SK-N-SH treated with all-trans-retinoic acid at 6 μM for 48 hours (cell line): ENCODE measurements at regions not wholly inside any gene's neighbourhood (a gene's known extent, or its start where the extent isn't known, plus 50 kb on each side); places are given as distances from the start of the nearest gene placed in this dataset.

Experiments used
- ATAC-seq: fragments of 200-7000 bp; cut with Tn5 transposase; 3 replicates; pipeline ENCODE4 v1.9.1; 2020; ENCODE audit warnings: mild to moderate bottlenecking, moderate library complexity
- ARNTL ChIP-seq: fragments of 450-650 bp; formaldehyde crosslinking; IDR thresholded peaks from 2 replicates; pipeline ENCODE4 v1.5.0; 2020; ENCODE audit warnings: low read depth, mild to moderate bottlenecking, moderate library complexity, borderline replicate concordance
- BACH2 ChIP-seq: fragments of 250-450 bp; sonication (Bioruptor Pico); IDR thresholded peaks from 2 replicates; pipeline ENCODE4 v1.9.0; 2021; ENCODE audit warnings: mild to moderate bottlenecking, borderline replicate concordance
- CREB5 ChIP-seq: fragments of 250-450 bp; sonication (Bioruptor Pico); IDR thresholded peaks from 2 replicates; pipeline ENCODE4 v1.5.1; 2020; ENCODE audit warnings: low read depth, mild to moderate bottlenecking, moderate library complexity
- CSDC2 ChIP-seq: fragments of 250-450 bp; sonication (Bioruptor Pico); IDR thresholded peaks from 2 replicates; pipeline ENCODE4 v1.5.0; 2020; ENCODE audit warnings: mild to moderate bottlenecking, moderate library complexity
- CSRNP3 ChIP-seq: fragments of 250-450 bp; sonication (Bioruptor Pico); IDR thresholded peaks from 2 replicates; pipeline ENCODE4 v1.5.1; 2021; ENCODE audit warnings: mild to moderate bottlenecking, moderate library complexity
- ESRRG ChIP-seq: fragments of 250-450 bp; sonication (Bioruptor Pico); IDR thresholded peaks from 2 replicates; pipeline ENCODE4 v1.6.1; 2021; ENCODE audit warnings: mild to moderate bottlenecking
- ISL1 ChIP-seq: fragments of 250-450 bp; sonication (Bioruptor Pico); IDR thresholded peaks from 2 replicates; pipeline ENCODE4 v2.1.2; 2022; ENCODE audit warnings: mild to moderate bottlenecking, moderate library complexity
- OSR1 ChIP-seq: fragments of 250-450 bp; sonication (Bioruptor Pico); IDR thresholded peaks from 2 replicates; pipeline ENCODE4 v1.8.0; 2022; ENCODE audit warnings: moderate library complexity, mild to moderate bottlenecking, inconsistent platforms
- PATZ1 ChIP-seq: fragments of 250-450 bp; sonication (Bioruptor Pico); IDR thresholded peaks from 2 replicates; pipeline ENCODE4 v1.8.0; 2020; ENCODE audit warnings: mild to moderate bottlenecking, moderate library complexity, borderline replicate concordance
- PPARA ChIP-seq: fragments of 250-450 bp; sonication (Bioruptor Pico); IDR thresholded peaks from 2 replicates; pipeline ENCODE4 v1.5.0; 2020; ENCODE audit warnings: mild to moderate bottlenecking, borderline replicate concordance
- RARB ChIP-seq: fragments of 250-450 bp; sonication (Bioruptor Pico); IDR thresholded peaks from 2 replicates; pipeline ENCODE4 v1.8.0; 2021; ENCODE audit warnings: mild to moderate bottlenecking, moderate library complexity
- SNAI2 ChIP-seq: fragments of 250-450 bp; sonication (Bioruptor Pico); IDR thresholded peaks from 2 replicates; pipeline ENCODE4 v1.5.0; 2020; ENCODE audit warnings: mild to moderate bottlenecking, moderate library complexity
- TCF4 ChIP-seq: fragments of 250-450 bp; sonication (Bioruptor Pico); IDR thresholded peaks from 2 replicates; pipeline ENCODE4 v1.8.0; 2021; ENCODE audit warnings: mild to moderate bottlenecking, moderate library complexity, borderline replicate concordance
- TOX ChIP-seq: fragments of 250-450 bp; sonication (Bioruptor Pico); IDR thresholded peaks from 2 replicates; pipeline ENCODE4 v1.8.0; 2021; ENCODE audit warnings: mild to moderate bottlenecking, moderate library complexity, borderline replicate concordance
- ZC3H10 ChIP-seq: fragments of 250-450 bp; sonication (Bioruptor Pico); IDR thresholded peaks from 2 replicates; pipeline ENCODE4 v1.5.1; 2021; ENCODE audit warnings: mild to moderate bottlenecking, moderate library complexity
- ZFP3 ChIP-seq: fragments of 250-450 bp; sonication (Bioruptor Pico); IDR thresholded peaks from 2 replicates; pipeline ENCODE4 v1.5.0; 2020; ENCODE audit warnings: mild to moderate bottlenecking, moderate library complexity
- ZFP30 ChIP-seq: fragments of 450-650 bp; formaldehyde crosslinking; IDR thresholded peaks from 2 replicates; pipeline ENCODE4 v1.5.0; 2022; ENCODE audit warnings: mild to moderate bottlenecking, moderate library complexity
- ZNF565 ChIP-seq: fragments of 450-650 bp; formaldehyde crosslinking; conservative IDR thresholded peaks from 2 replicates; pipeline ENCODE4 v1.5.0; 2020; ENCODE audit warnings: low read depth, mild to moderate bottlenecking, moderate library complexity
- ZNF70 ChIP-seq: fragments of 450-650 bp; formaldehyde crosslinking; IDR thresholded peaks from 2 replicates; pipeline ENCODE4 v1.5.0; 2020; ENCODE audit warnings: mild to moderate bottlenecking, moderate library complexity
- ZNF8 ChIP-seq: fragments of 450-650 bp; formaldehyde crosslinking; IDR thresholded peaks from 2 replicates; pipeline ENCODE4 v1.5.0; 2020; ENCODE audit warnings: mild to moderate bottlenecking, moderate library complexity
- TF ChIP-seq, protein P1 (sequence below): fragments of 250-450 bp; sonication (Bioruptor Pico); IDR thresholded peaks from 2 replicates; pipeline ENCODE4 v1.5.0; 2020; ENCODE audit warnings: mild to moderate bottlenecking, moderate library complexity
- TF ChIP-seq, protein P2 (sequence below): fragments of 250-450 bp; sonication (Bioruptor Pico); IDR thresholded peaks from 2 replicates; pipeline ENCODE4 v1.8.0; 2021; ENCODE audit warnings: low read depth, mild to moderate bottlenecking, moderate library complexity, borderline replicate concordance

- TF ChIP-seq, protein P1, sequence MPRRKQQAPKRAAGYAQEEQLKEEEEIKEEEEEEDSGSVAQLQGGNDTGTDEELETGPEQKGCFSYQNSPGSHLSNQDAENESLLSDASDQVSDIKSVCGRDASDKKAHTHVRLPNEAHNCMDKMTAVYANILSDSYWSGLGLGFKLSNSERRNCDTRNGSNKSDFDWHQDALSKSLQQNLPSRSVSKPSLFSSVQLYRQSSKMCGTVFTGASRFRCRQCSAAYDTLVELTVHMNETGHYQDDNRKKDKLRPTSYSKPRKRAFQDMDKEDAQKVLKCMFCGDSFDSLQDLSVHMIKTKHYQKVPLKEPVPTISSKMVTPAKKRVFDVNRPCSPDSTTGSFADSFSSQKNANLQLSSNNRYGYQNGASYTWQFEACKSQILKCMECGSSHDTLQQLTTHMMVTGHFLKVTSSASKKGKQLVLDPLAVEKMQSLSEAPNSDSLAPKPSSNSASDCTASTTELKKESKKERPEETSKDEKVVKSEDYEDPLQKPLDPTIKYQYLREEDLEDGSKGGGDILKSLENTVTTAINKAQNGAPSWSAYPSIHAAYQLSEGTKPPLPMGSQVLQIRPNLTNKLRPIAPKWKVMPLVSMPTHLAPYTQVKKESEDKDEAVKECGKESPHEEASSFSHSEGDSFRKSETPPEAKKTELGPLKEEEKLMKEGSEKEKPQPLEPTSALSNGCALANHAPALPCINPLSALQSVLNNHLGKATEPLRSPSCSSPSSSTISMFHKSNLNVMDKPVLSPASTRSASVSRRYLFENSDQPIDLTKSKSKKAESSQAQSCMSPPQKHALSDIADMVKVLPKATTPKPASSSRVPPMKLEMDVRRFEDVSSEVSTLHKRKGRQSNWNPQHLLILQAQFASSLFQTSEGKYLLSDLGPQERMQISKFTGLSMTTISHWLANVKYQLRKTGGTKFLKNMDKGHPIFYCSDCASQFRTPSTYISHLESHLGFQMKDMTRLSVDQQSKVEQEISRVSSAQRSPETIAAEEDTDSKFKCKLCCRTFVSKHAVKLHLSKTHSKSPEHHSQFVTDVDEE (CRISPR knock-in tag) = no peak
- TF ChIP-seq PPARA (CRISPR knock-in tag) = no peak
- no peak for TF ChIP-seq CREB5 (CRISPR knock-in tag)
- TF ChIP-seq, protein P2, sequence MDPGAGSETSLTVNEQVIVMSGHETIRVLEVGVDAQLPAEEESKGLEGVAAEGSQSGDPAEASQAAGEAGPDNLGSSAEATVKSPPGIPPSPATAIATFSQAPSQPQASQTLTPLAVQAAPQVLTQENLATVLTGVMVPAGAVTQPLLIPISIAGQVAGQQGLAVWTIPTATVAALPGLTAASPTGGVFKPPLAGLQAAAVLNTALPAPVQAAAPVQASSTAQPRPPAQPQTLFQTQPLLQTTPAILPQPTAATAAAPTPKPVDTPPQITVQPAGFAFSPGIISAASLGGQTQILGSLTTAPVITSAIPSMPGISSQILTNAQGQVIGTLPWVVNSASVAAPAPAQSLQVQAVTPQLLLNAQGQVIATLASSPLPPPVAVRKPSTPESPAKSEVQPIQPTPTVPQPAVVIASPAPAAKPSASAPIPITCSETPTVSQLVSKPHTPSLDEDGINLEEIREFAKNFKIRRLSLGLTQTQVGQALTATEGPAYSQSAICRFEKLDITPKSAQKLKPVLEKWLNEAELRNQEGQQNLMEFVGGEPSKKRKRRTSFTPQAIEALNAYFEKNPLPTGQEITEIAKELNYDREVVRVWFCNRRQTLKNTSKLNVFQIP (CRISPR knock-in tag) = no peak
- no peak for TF ChIP-seq ZNF565 (CRISPR knock-in tag)
- TF ChIP-seq ZNF8 (CRISPR knock-in tag) = no peak
- TF ChIP-seq RARB = no peak
- no peak for TF ChIP-seq ZFP30 (CRISPR knock-in tag)
- no peak for TF ChIP-seq CSDC2 (CRISPR knock-in tag)
- TF ChIP-seq ZFP3 (CRISPR knock-in tag) = no peak
- TF ChIP-seq TCF4 = no peak
- ATAC-seq = no peak
These were observed 215.5 kb upstream of the HAAO start for GRCh38 chr2:43007901-43008300.

GRCh38 chr2:43006834-43007543, 214.6 kb upstream of the HAAO start:
- TF ChIP-seq SNAI2 (CRISPR knock-in tag) (no peak), CSDC2 (CRISPR knock-in tag) (no peak), ZNF70 (CRISPR knock-in tag) (no peak), PATZ1 (CRISPR knock-in tag) (no peak), ZFP3 (CRISPR knock-in tag) (no peak), CREB5 (CRISPR knock-in tag) (no peak), ZFP30 (CRISPR knock-in tag) (no peak), TOX (CRISPR knock-in tag) (no peak), ARNTL (no peak), OSR1 (CRISPR knock-in tag) (no peak), ISL1 (no peak), RARB (no peak), CSRNP3 (CRISPR knock-in tag) (no peak), ZNF565 (CRISPR knock-in tag) (no peak), TCF4 (no peak), ESRRG (CRISPR knock-in tag) (no peak), BACH2 (CRISPR knock-in tag) (no peak), ZC3H10 (CRISPR knock-in tag) (no peak)
- TF ChIP-seq, protein P2 (CRISPR knock-in tag) = no peak
- TF ChIP-seq, protein P1 (CRISPR knock-in tag) = no peak

More at GRCh38 chr2:43006834-43007543, 214.6 kb upstream of the HAAO start:
- ATAC-seq = no peak
